ES-I3 (cell line): ENCODE measurements at regions not wholly inside any gene's neighbourhood (a gene's known extent, or its start where the extent isn't known, plus 50 kb on each side); places are given as distances from the start of the nearest gene placed in this dataset.

ENCODE experiments used
- H3K36me3 ChIP-seq: 2 replicates; pipeline ENCODE4 v1.6.1; 2013; ENCODE audit warnings: mild to moderate bottlenecking, low read length, control low read depth, moderate library complexity; ENCODE audit not compliant: insufficient read depth
- H3K4me1 ChIP-seq: 2 replicates; pipeline ENCODE4 v1.6.1; 2013; ENCODE audit warnings: mild to moderate bottlenecking, control low read depth, low read length; ENCODE audit not compliant: insufficient read depth
- H3K9ac ChIP-seq: 2 replicates; pipeline ENCODE4 v1.6.1; 2013; ENCODE audit warnings: low read depth, mild to moderate bottlenecking, low read length, moderate library complexity
- H3K9me3 ChIP-seq: 2 replicates; pipeline ENCODE4 v1.6.1; 2013; ENCODE audit warnings: mild to moderate bottlenecking, low read length, moderate library complexity; ENCODE audit not compliant: control insufficient read depth, insufficient read depth

DNA sequence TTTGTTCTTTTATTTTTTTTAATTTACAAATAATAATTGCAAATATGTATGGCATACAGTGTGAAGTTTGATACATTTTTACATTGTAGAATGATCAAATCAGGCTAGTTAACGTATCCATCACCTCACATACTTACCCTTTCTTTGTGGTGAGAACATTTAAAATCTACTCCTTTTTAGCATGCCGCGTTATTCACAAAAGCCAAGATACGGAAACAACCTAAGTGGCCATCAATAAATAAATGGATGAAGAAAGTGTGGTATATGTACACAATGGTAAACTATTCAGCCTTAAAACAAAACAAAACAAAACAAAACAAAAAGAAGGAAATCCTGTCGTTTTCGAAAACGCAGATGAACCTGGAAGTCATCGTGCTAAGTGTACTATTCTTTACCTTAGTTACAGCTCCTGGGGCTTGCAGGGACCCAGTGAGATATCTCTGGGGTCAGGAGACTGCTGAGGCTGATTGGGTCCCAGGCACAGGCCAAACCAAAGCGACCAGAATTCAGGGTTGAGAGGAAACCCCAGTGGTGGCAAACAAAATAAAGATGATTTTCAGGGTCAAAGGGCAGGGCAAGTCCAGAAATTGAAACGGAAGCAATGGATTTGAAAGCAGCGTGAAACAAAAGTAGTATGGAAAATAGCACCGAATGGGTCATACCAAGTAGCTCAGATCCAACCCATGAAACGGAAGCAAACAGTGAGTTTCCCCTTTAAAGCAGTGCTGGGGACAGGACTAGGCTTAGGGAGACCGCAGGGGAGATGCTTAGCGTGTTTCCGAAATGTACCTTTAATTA lies 188.2 kb downstream of the PLPP3 start:
- Histone ChIP-seq H3K9me3 (no peaks in the 10 kb centered on the region), H3K36me3 (no peaks in the 10 kb centered on the region), H3K9ac (no peak overlapping the region), H3K4me1 (no peaks in the 10 kb centered on the region; the same call in 1 of the 2 replicates)

DNA sequence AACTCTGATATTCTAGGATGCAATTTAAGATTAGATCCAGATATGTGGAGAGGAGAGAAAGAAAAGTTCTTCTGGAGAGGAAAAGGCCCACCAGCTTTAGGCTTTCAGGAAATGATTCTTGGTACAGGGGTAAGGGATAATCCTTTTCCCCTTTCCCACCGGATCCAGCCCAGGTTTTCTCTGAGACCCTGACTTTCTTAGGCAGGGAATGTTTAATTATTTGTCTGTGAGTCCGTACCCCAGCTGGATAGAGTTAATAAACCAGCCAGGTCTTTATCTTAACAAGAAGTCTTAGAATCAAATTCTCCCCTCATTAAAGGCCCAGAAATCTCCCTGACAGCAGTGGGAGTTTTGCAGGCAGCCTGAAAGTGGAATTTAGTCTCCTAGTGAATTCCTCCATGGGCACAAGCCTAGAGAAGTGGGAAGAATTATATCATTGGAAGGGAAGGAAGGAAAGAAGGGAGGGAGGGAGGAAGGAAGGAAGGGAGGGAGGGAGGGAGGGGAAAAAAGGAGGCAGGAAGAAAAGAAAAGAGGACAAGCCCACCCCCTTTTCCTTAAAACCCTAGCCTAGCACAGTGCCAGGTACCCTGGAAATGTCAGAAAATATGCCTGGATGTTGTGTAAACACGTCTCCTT lies 189.0 kb downstream of the PLPP3 start:
- Histone ChIP-seq H3K4me1 (no peaks in the 10 kb centered on the region; the same call in 1 of the 2 replicates), H3K36me3 (no peaks in the 10 kb centered on the region), H3K9me3 (no peaks in the 10 kb centered on the region), H3K9ac (peak overlapping the region; percentile 37)

DNA sequence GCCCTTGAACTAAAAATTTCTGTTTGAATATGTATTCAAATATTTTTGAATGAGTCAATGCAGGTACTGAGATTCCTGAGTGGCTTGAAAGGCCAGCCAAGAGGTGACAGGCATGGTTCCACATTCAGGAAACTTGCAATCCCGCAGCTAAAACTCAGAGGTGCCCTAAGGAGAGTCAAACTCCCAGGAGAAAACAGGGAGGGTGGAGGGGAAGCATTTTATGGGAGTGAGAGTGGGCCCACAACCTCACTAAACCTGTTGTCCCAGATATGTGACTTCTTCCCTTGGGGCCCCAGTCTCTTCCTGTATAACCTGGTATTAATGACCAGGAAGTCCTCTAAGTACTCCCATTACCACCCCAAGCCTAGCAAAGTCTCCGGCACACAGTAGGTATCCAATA lies 189.6 kb downstream of the PLPP3 start:
- Histone ChIP-seq H3K36me3 (no peaks in the 10 kb centered on the region), H3K9ac (no peak overlapping the region), H3K4me1 (no peaks in the 10 kb centered on the region; the same call in 1 of the 2 replicates), H3K9me3 (no peaks in the 10 kb centered on the region)

DNA sequence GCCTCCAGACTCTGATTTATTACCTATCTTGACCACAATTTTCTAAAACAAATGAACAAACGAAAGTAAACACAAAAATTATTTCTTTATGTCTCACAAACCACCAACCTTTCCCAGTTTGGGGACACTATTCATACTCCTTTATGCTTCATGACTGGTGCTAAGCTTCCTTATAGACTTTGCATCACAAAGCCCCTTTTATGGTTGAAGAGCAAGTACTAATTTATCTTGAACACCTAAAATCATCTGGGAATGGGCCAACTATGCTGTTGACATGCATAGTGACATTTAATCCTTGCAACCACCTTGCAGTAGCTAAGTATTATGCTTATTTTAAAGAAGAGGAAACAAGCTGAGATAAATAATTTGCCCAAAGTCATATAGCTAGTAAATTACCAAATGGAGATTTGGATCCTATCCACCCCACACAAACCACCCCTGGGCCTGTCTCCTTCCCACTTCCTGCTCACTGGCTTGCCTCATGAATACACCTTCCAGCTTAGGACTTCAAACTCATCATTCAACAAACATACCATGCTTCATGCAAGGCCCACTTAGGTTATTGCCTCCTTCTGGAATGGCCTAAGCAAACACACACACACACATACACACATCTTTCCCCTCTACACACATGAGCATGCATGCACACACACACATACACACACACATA lies 192.2 kb downstream of the PLPP3 start:
- Histone ChIP-seq H3K36me3 (no peaks in the 10 kb centered on the region), H3K4me1 (no peaks in the 10 kb centered on the region; the same call in 1 of the 2 replicates), H3K9me3 (no peaks in the 10 kb centered on the region), H3K9ac (no peak overlapping the region)

GRCh38 chr1:56385314-56385713 lies 194.0 kb downstream of the PLPP3 start:
- no peaks in the 10 kb centered on the region for H3K4me1 ChIP-seq
- H3K9me3 ChIP-seq, result no peaks in the 10 kb centered on the region
- no peak overlapping the region for H3K9ac ChIP-seq
- H3K36me3 ChIP-seq, result no peaks in the 10 kb centered on the region

- H3K36me3 ChIP-seq, result no peaks in the 10 kb centered on the region
- no peaks in the 10 kb centered on the region for H3K9me3 ChIP-seq
- H3K4me1 ChIP-seq, result no peaks in the 10 kb centered on the region
- no peak overlapping the region for H3K9ac ChIP-seq
Observed at GRCh38 chr1:56382929-56383328, 196.4 kb downstream of the PLPP3 start.

DNA sequence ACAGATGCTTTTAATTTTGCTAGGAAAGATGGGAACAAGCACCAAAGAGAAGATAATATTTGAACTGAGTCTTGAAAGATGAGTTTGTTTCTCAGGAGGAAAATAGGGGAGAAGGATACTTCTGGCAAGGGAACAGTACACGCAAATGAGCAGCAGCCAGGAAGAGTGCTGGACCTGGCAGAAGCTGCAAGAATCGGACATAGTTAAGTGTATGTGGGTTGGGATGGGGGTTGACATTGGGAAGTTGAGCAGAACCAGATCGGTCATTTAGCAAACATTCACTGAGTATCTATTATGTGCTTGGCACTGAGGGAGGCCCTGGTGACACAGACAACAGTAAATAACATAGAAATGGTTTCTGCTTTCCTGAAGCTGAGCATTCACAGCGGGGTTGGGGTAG lies 198.8 kb downstream of the PLPP3 start:
- Histone ChIP-seq H3K9ac (no peak overlapping the region), H3K36me3 (no peaks in the 10 kb centered on the region), H3K4me1 (peaks cover 18% of the 10 kb centered on the region), H3K9me3 (no peaks in the 10 kb centered on the region)

GRCh38 chr1:56378341-56379070 lies 200.9 kb downstream of the PLPP3 start:
- Histone ChIP-seq H3K4me1 (peaks cover 29% of the 10 kb centered on the region), H3K9ac (no peak overlapping the region), H3K9me3 (no peaks in the 10 kb centered on the region), H3K36me3 (no peaks in the 10 kb centered on the region)

DNA sequence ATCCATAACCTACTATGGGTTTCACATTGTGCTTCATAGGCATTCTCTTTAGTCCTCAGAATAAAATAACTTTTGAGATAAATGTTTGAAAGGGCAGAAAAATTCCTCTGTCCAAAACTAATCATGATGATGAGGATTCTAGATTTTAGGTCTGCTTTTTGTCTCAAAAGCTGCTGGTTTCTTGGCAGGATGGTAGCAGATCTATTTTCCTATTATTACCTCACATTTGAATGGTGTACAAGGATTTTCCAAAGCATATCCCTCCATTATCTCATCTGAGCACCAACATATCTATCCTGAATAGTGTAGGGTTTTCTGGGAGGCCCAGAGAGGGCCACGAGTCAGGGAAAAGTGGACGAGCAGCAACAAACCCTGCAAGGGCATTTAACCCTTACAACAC lies 201.9 kb downstream of the PLPP3 start:
- H3K4me1 ChIP-seq, result peaks cover 29% of the 10 kb centered on the region
- H3K36me3 ChIP-seq, result no peaks in the 10 kb centered on the region
- H3K9me3 ChIP-seq, result no peaks in the 10 kb centered on the region
- H3K9ac ChIP-seq, result no peak overlapping the region

GRCh38 chr1:56376188-56376984 lies 203.0 kb downstream of the PLPP3 start:
- Histone ChIP-seq H3K9ac (peak overlapping the region; percentile 6; the same call in 1 of the 2 replicates), H3K4me1 (peaks cover 29% of the 10 kb centered on the region)

GRCh38 chr1:56375326-56375804 lies 204.0 kb downstream of the PLPP3 start:
- peaks cover 38% of the 10 kb centered on the region for H3K4me1 ChIP-seq

More at GRCh38 chr1:56376188-56376984, 203.0 kb downstream of the PLPP3 start:
- no peaks in the 10 kb centered on the region for H3K36me3 ChIP-seq
- H3K9me3 ChIP-seq, result no peaks in the 10 kb centered on the region

DNA sequence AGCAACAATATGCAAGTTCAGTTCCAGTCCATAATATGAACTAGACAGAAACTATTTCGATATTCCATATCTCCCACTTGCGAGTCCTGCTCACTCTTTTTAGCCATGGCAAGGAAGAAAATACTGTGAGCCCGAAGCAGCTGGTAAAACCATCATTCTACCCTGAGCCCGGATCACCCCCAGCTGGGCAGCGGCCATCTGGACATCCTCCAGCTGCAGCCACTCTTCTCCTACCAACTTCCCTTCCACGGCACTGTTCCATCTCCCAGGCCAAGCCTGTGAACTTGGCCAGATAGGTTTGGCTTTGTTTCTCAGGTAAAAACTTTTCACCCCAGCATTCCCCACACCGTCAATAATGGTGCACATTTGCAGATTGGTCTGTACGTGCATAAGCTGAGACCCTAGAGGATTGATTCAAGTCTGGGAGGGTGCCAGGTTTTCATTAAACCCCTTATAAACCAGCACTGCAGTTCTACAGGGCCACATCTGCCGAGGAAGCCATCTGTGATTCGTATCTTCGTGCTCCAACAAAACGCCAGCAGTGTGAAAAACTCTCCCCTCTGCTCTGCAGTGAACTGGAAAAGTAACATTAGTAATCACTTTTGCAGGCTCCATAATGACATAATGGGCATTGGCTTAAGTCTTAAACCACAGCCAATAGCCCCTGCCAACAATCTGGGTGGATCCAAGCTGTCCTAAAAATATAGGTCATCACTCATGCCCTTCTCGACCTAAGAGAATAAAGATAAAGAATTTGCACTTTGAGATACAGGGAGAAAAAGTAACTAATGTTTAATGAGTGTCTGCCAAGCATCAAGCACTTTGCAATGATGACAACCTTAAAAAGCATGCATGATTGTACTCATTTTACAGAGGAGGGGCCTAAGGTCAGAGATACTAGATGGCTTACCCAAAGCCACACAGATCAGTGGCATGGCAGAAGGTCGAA lies 205.1 kb downstream of the PLPP3 start:
- Histone ChIP-seq H3K9ac (no peak overlapping the region), H3K36me3 (no peaks in the 10 kb centered on the region), H3K9me3 (no peaks in the 10 kb centered on the region), H3K4me1 (peaks cover 45% of the 10 kb centered on the region)

More at GRCh38 chr1:56375326-56375804, 204.0 kb downstream of the PLPP3 start:
- H3K9me3 ChIP-seq, result no peaks in the 10 kb centered on the region
- no peak overlapping the region for H3K9ac ChIP-seq
- no peaks in the 10 kb centered on the region for H3K36me3 ChIP-seq

GRCh38 chr1:56370513-56370912 lies 208.8 kb downstream of the PLPP3 start:
- no peak overlapping the region for H3K9ac ChIP-seq
- H3K4me1 ChIP-seq, result peaks cover 27% of the 10 kb centered on the region
- H3K9me3 ChIP-seq, result no peaks in the 10 kb centered on the region
- no peaks in the 10 kb centered on the region for H3K36me3 ChIP-seq
